OCI-LY7 (cell line): ENCODE measurements at regions not wholly inside any gene's neighbourhood (a gene's known extent, or its start where the extent isn't known, plus 50 kb on each side); places are given as distances from the start of the nearest gene placed in this dataset.
"Not testable (repeated sequence)": the region's sequence is repeated elsewhere in the genome, so short reads cannot be mapped to it uniquely, and the experiment has no call there.

Experiments used
- EZH2phosphoT487 ChIP-seq: fragments of 200-600 bp; sonication (generic); IDR thresholded peaks from 2 replicates; pipeline ENCODE4 v1.6.1; 2018; ENCODE audit warnings: low read depth, borderline replicate concordance, mild to moderate bottlenecking, mixed run types, antibody characterized with exemption, low read length, moderate library complexity, mixed read lengths
- TF ChIP-seq, protein P1 (sequence below): fragments of 200-600 bp; sonication (generic); conservative IDR thresholded peaks from 2 replicates; pipeline ENCODE4 v1.5.1; 2014; ENCODE audit warnings: mild to moderate bottlenecking, antibody characterized with exemption, low read length, moderate library complexity, mixed read lengths

DNA sequence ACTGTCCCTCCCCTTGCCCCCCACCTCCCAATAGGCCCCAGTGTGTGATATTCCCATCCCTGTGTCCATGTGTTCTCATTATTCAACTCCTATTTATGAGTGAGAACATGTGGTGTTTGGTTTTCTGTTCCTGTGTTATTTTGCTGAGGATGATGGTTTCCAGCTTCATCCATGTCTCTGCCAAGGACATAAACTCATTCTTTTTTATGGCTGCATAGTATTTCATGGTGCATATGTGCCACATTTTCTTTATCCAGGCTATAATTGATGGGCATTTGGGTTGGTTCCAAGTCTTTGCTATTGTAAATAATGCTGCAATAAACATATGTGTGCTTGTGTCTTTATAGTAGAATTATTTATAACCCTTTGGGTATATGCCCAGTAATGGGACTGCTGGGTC, 233.5 kb upstream of the MAF start:
- TF ChIP-seq, protein P1, sequence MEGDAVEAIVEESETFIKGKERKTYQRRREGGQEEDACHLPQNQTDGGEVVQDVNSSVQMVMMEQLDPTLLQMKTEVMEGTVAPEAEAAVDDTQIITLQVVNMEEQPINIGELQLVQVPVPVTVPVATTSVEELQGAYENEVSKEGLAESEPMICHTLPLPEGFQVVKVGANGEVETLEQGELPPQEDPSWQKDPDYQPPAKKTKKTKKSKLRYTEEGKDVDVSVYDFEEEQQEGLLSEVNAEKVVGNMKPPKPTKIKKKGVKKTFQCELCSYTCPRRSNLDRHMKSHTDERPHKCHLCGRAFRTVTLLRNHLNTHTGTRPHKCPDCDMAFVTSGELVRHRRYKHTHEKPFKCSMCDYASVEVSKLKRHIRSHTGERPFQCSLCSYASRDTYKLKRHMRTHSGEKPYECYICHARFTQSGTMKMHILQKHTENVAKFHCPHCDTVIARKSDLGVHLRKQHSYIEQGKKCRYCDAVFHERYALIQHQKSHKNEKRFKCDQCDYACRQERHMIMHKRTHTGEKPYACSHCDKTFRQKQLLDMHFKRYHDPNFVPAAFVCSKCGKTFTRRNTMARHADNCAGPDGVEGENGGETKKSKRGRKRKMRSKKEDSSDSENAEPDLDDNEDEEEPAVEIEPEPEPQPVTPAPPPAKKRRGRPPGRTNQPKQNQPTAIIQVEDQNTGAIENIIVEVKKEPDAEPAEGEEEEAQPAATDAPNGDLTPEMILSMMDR, result not testable (repeated sequence)
- TF ChIP-seq EZH2phosphoT487, result not testable (repeated sequence)
